HG03108 (cell line): ENCODE measurements at regions not wholly inside any gene's neighbourhood (a gene's known extent, or its start where the extent isn't known, plus 50 kb on each side); places are given as distances from the start of the nearest gene placed in this dataset.

Experiments
- ATAC-seq: cut with Tn5 transposase; IDR thresholded peaks from one replicate; pipeline ENCODE4 v1.9.1; 2021; ENCODE audit warnings: moderate library complexity; ENCODE audit not compliant: unreplicated experiment

- no peak for ATAC-seq
Observed at GRCh38 chr1:200253774-200254495, 155.9 kb downstream of the ZNF281 start.

- no peak for ATAC-seq
Observed at GRCh38 chr1:200252531-200252930, 157.3 kb downstream of the ZNF281 start.

- ATAC-seq = no peak
Observed at GRCh38 chr1:200250469-200250868, 159.4 kb downstream of the ZNF281 start.

GRCh38 chr1:200248541-200248940 is 161.3 kb downstream of the ZNF281 start:
- no peak for ATAC-seq

- no peak for ATAC-seq
Observed at GRCh38 chr1:200247518-200247917, 162.3 kb downstream of the ZNF281 start.

GRCh38 chr1:200245473-200245872 is 164.4 kb downstream of the ZNF281 start:
- no peak for ATAC-seq

- no peak for ATAC-seq
Observed at GRCh38 chr1:200243042-200243437, 166.8 kb downstream of the ZNF281 start.

GRCh38 chr1:200242110-200243041 is 167.5 kb downstream of the ZNF281 start:
- ATAC-seq = no peak

- no peak for ATAC-seq
Observed at GRCh38 chr1:200240656-200241055, 169.2 kb downstream of the ZNF281 start.

GRCh38 chr1:200238311-200238710 is 171.5 kb downstream of the ZNF281 start:
- no peak for ATAC-seq

GRCh38 chr1:200237066-200237465 is 172.8 kb downstream of the ZNF281 start:
- no peak for ATAC-seq

GRCh38 chr1:200234938-200235337 is 174.9 kb downstream of the ZNF281 start:
- ATAC-seq = no peak

- ATAC-seq = no peak
Observed at GRCh38 chr1:200233393-200233792, 176.4 kb downstream of the ZNF281 start.

GRCh38 chr1:200231787-200232231 is 178.0 kb downstream of the ZNF281 start:
- ATAC-seq = no peak

GRCh38 chr1:200230671-200231070 is 179.2 kb downstream of the ZNF281 start:
- ATAC-seq = no peak

GRCh38 chr1:200228486-200228885 is 181.3 kb downstream of the ZNF281 start:
- no peak for ATAC-seq

GRCh38 chr1:200228081-200228480 is 181.8 kb downstream of the ZNF281 start:
- no peak for ATAC-seq
